Right atrium auricular region (tissue), 2 donors: ENCODE measurements at regions not wholly inside any gene's neighbourhood (a gene's known extent, or its start where the extent isn't known, plus 50 kb on each side); places are given as distances from the start of the nearest gene placed in this dataset.
"Not testable (repeated sequence)": the region's sequence is repeated elsewhere in the genome, so short reads cannot be mapped to it uniquely, and the experiment has no call there.

Experiments used
- DNase-seq: peaks from one replicate; pipeline ENCODE4 v3.0.0-alpha.2; 2019; ENCODE audit warnings: low spot score
- H3K27ac ChIP-seq, 2 donors: fragments of 200-600 bp; sonication (generic); 1 replicate in 1 of 2; 2 replicates in 1 of 2; pipeline ENCODE4 v1.5.1; 2016 to 2019
- H3K27me3 ChIP-seq, 2 donors: fragments of 200-600 bp; sonication (generic); one replicate each; pipeline versions ENCODE4 v1.5.1 to v1.6.0; 2017 to 2019
- H3K36me3 ChIP-seq: fragments of 200-600 bp; sonication (generic); one replicate; pipeline ENCODE4 v1.5.1; 2016
- H3K4me1 ChIP-seq, 2 donors: fragments of 200-600 bp; sonication (generic); one replicate each; pipeline versions ENCODE4 v1.5.1 to v1.6.0; 2017 to 2019
- H3K4me3 ChIP-seq, 2 donors: fragments of 200-600 bp; sonication (generic); 1 replicate in 1 of 2; 2 replicates in 1 of 2; pipeline ENCODE4 v1.5.1; 2017 to 2019; ENCODE audit warnings: mild to moderate bottlenecking in 1 of 2, moderate library complexity in 1 of 2
- H3K9me3 ChIP-seq, 2 donors: fragments of 200-600 bp; sonication (generic); one replicate each; pipeline ENCODE4 v1.5.1; 2019
- TF ChIP-seq, protein P1 (sequence below), 2 donors: fragments of 200-600 bp; sonication (generic); IDR thresholded peaks; one replicate each; pipeline ENCODE4 v1.5.1; 2019; ENCODE audit warnings: antibody characterized with exemption in 2 of 2

DNA sequence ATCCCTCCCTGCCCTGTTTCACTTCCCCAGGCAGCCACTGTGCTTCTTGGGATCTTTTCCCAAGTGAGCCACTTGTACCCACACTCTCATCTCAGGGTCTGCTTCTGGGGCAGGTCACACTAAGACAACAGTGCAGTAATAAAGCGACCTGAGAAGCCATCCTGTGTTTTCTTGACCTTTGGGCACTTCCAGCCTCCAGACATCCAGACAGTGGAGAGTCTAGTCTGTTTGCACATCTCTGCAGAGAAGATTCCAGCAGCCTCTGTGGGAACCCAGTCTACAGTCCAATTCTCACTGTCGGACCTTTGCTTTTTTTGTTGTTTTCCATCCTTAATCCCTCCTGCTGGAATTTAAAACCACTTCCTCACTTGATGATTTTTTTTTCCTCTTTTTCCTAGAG is 50.3 kb upstream of the ATP6AP2 start:
- no peak overlapping the region for H3K4me3 ChIP-seq
- no peaks in the 10 kb centered on the region for H3K27me3 ChIP-seq
- no peaks in the 10 kb centered on the region for H3K4me1 ChIP-seq
- TF ChIP-seq, protein P1, sequence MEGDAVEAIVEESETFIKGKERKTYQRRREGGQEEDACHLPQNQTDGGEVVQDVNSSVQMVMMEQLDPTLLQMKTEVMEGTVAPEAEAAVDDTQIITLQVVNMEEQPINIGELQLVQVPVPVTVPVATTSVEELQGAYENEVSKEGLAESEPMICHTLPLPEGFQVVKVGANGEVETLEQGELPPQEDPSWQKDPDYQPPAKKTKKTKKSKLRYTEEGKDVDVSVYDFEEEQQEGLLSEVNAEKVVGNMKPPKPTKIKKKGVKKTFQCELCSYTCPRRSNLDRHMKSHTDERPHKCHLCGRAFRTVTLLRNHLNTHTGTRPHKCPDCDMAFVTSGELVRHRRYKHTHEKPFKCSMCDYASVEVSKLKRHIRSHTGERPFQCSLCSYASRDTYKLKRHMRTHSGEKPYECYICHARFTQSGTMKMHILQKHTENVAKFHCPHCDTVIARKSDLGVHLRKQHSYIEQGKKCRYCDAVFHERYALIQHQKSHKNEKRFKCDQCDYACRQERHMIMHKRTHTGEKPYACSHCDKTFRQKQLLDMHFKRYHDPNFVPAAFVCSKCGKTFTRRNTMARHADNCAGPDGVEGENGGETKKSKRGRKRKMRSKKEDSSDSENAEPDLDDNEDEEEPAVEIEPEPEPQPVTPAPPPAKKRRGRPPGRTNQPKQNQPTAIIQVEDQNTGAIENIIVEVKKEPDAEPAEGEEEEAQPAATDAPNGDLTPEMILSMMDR (IDR thresholded peaks at IDR 0.05) = no peak
- H3K36me3 ChIP-seq = no peaks in the 10 kb centered on the region
- DNase-seq = no peak
- H3K27ac ChIP-seq = no peak overlapping the region
- H3K9me3 ChIP-seq = no peaks in the 10 kb centered on the region

DNA sequence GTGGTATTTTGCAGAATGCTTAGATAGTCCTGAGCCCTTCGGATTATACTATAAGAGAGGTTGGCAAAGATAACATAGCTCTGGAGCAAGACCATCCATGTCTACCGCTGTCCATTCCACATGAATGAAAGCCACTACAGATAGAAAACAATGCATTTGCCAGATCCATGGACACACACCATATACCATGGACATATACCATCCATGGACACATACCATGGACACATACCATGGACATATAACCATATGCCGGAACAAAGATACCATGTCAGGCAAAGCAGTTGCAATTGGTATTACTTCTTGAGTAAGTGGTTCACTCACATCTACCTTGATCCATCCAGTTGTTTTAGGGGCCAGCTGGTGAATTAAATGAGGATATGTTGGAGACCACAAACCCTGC is 53.2 kb upstream of the ATP6AP2 start:
- no peaks in the 10 kb centered on the region for H3K27me3 ChIP-seq
- DNase-seq = no peak
- H3K36me3 ChIP-seq = no peaks in the 10 kb centered on the region
- no peaks in the 10 kb centered on the region for H3K4me1 ChIP-seq
- H3K4me3 ChIP-seq = no peak overlapping the region
- no peaks in the 10 kb centered on the region for H3K9me3 ChIP-seq
- TF ChIP-seq, protein P1 (IDR thresholded peaks at IDR 0.05) = no peak
- H3K27ac ChIP-seq = no peak overlapping the region

DNA sequence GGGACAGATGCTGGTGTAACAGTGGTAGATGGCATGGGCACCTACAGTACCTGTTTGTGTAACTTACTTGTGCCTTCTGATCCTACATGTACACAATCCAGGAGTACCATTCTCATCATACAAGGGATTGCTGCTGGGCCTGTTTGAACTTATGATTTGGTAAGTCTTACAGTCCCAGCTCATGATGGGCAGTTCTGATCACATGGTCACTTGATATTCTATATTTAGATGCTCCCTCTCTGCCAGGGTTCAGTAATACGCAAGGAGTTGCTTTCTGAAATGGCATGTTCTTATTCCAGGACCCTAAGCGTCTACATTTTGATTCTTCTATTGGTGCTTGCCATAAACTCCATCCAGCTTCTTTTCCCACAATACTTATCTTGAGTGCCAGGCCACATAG is 54.4 kb upstream of the ATP6AP2 start:
- Histone ChIP-seq H3K4me3 (no peak overlapping the region), H3K9me3 (no peaks in the 10 kb centered on the region), H3K36me3 (no peaks in the 10 kb centered on the region), H3K27ac (no peak overlapping the region), H3K4me1 (no peaks in the 10 kb centered on the region), H3K27me3 (no peaks in the 10 kb centered on the region)
- TF ChIP-seq, protein P1 (IDR thresholded peaks at IDR 0.05) = no peak
- no peak for DNase-seq

DNA sequence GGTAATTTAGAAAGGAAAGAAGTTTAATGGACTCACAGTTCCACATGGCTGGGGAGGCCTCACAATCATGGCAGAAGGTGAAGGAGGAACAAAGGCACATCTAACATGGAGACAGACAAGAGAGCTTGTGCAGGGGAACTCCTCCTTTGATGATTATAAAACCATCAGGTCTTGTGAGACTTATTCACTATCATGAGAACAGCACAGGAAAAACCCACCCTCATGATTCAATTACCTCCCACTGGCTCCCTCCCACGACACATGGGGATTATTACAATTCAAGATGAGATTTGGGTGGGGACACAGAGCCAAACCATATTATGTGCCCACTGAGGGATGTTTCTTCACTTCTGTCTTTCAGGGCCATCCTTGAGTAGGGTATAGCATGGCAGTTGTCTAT is 54.9 kb upstream of the ATP6AP2 start:
- H3K27ac ChIP-seq, H3K27me3 ChIP-seq, DNase-seq, H3K4me1 ChIP-seq, H3K4me3 ChIP-seq, H3K9me3 ChIP-seq, H3K36me3 ChIP-seq: not testable (repeated sequence)

DNA sequence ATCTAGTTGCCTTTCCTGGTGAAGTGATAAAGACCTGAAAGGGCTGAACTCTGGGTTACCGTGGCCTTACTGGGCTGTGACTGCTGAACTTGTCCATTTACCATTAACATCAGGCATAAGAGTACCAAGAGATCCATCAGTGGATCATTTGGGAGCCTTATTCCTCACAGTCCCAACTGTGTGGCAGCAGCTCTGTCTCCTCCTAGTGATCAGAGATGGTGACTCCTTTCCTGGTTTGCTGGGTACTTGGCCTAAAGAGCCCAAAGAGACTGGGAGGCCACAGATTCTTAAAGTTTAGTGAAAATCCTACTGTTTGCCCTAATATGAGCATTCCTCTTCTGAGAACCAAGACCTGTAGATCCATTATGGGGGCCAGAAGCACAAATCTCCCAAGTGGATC is 56.3 kb upstream of the ATP6AP2 start:
- Histone ChIP-seq H3K36me3 (no peaks in the 10 kb centered on the region), H3K4me1 (no peaks in the 10 kb centered on the region), H3K27me3 (no peaks in the 10 kb centered on the region), H3K27ac (no peak overlapping the region), H3K9me3 (no peaks in the 10 kb centered on the region), H3K4me3 (no peak overlapping the region)
- TF ChIP-seq, protein P1 (IDR thresholded peaks at IDR 0.05) = no peak
- no peak for DNase-seq

DNA sequence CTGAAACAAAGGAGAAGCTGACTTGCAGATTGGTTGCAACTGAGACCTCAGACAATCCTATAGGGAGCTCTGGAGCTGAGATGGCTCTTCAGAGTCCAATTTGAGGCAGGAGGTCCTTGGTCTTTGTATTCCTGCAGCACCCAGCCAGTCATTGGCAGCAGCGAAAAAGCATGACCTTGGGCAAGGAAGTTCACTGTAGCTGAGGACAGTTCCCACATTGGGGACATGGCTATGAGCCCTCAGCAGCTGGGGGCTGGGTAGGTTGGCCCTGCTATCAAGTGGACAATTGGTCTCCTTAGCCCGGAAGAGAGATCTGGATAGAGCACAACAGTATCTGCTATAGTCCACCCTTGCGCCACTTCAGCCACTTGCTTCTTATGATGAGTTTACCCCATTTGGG is 56.9 kb upstream of the ATP6AP2 start:
- no peak overlapping the region for H3K4me3 ChIP-seq
- no peak for DNase-seq

More for the DNA sequence above, 56.9 kb upstream of the ATP6AP2 start:
- Histone ChIP-seq H3K27me3 (no peaks in the 10 kb centered on the region), H3K9me3 (no peaks in the 10 kb centered on the region), H3K27ac (no peak overlapping the region), H3K36me3 (no peaks in the 10 kb centered on the region), H3K4me1 (no peaks in the 10 kb centered on the region)
- TF ChIP-seq, protein P1 (IDR thresholded peaks at IDR 0.05) = no peak
